Muscle of leg (tissue), 3 donors: ENCODE measurements at regions not wholly inside any gene's neighbourhood (a gene's known extent, or its start where the extent isn't known, plus 50 kb on each side); places are given as distances from the start of the nearest gene placed in this dataset.

ENCODE experiments used
- DNase-seq: peaks from one replicate; pipeline ENCODE4 v3.0.0; 2013
- H3K27ac ChIP-seq: one replicate; pipeline ENCODE4 v1.5.1; 2013; ENCODE audit warnings: mild to moderate bottlenecking, low read length, control low read depth
- H3K27me3 ChIP-seq: one replicate; pipeline ENCODE4 v1.6.1; 2013; ENCODE audit warnings: low read length; ENCODE audit not compliant: control insufficient read depth, insufficient read depth
- H3K36me3 ChIP-seq: one replicate; pipeline ENCODE4 v1.6.1; 2013; ENCODE audit warnings: low read length; ENCODE audit not compliant: control insufficient read depth, insufficient read depth
- H3K4me1 ChIP-seq: one replicate; pipeline ENCODE4 v1.6.1; 2013; ENCODE audit warnings: low read length; ENCODE audit not compliant: control insufficient read depth, insufficient read depth
- H3K4me3 ChIP-seq: one replicate; pipeline ENCODE4 v1.5.1; 2013; ENCODE audit warnings: low read length, control low read depth
- H3K9me3 ChIP-seq: replicated peaks from 2 replicates; pipeline ENCODE4 v1.6.1; 2013; ENCODE audit warnings: low read depth, low read length; ENCODE audit not compliant: control insufficient read depth
- WGBS: methylation state at CpG from one replicate; pipeline ENCODE4 v1.1.5; 2013; ENCODE audit warnings: missing lambda C conversion rate; ENCODE audit not compliant: insufficient coverage; 5-methylcytosine and 5-hydroxymethylcytosine counted together

- H3K4me1 ChIP-seq, result no peaks in the 10 kb centered on the region
- no peak for DNase-seq
- H3K4me3 ChIP-seq, result no peak overlapping the region
- no peak overlapping the region for H3K27ac ChIP-seq
- no peaks in the 10 kb centered on the region for H3K27me3 ChIP-seq
- H3K36me3 ChIP-seq, result no peaks in the 10 kb centered on the region
- no CpG with 5 or more reads among the region's 2 CpGs for WGBS
- H3K9me3 ChIP-seq, result no peaks in the 10 kb centered on the region
These were observed 354.5 kb upstream of the THBS1 start for GRCh38 chr15:39226169-39226937.

GRCh38 chr15:39227001-39227400, 353.9 kb upstream of the THBS1 start:
- Histone ChIP-seq H3K27me3 (no peaks in the 10 kb centered on the region), H3K36me3 (no peaks in the 10 kb centered on the region), H3K9me3 (no peaks in the 10 kb centered on the region), H3K27ac (no peak overlapping the region), H3K4me1 (no peaks in the 10 kb centered on the region), H3K4me3 (no peak overlapping the region)
- no CpG with 5 or more reads among the region's 1 CpG for WGBS
- no peak for DNase-seq

- no peaks in the 10 kb centered on the region for H3K36me3 ChIP-seq
- H3K4me3 ChIP-seq, result no peak overlapping the region
- WGBS, result no CpG with 5 or more reads among the region's 1 CpG
- H3K4me1 ChIP-seq, result peaks cover 4% of the 10 kb centered on the region
- H3K27me3 ChIP-seq, result no peaks in the 10 kb centered on the region
- no peak for DNase-seq
- no peaks in the 10 kb centered on the region for H3K9me3 ChIP-seq
- no peak overlapping the region for H3K27ac ChIP-seq
These were observed 352.0 kb upstream of the THBS1 start for GRCh38 chr15:39228889-39229288.

- no peaks in the 10 kb centered on the region for H3K9me3 ChIP-seq
- no peaks in the 10 kb centered on the region for H3K36me3 ChIP-seq
- DNase-seq, result peak; percentile 47
- H3K4me3 ChIP-seq, result no peak overlapping the region
- peaks cover 4% of the 10 kb centered on the region for H3K4me1 ChIP-seq
- no peak overlapping the region for H3K27ac ChIP-seq
- no peaks in the 10 kb centered on the region for H3K27me3 ChIP-seq
- 43% methylated on average over 1 of the region's 8 CpGs for WGBS
These were observed 350.5 kb upstream of the THBS1 start for GRCh38 chr15:39230205-39230907.

GRCh38 chr15:39230908-39231285, 350.0 kb upstream of the THBS1 start:
- Histone ChIP-seq H3K9me3 (no peaks in the 10 kb centered on the region), H3K4me1 (peaks cover 4% of the 10 kb centered on the region), H3K4me3 (no peak overlapping the region), H3K27ac (no peak overlapping the region), H3K27me3 (no peaks in the 10 kb centered on the region), H3K36me3 (no peaks in the 10 kb centered on the region)
- no peak for DNase-seq
- no CpG with 5 or more reads among the region's 1 CpG for WGBS

- no peak overlapping the region for H3K27ac ChIP-seq
- WGBS, result 94% methylated on average over 4 of the region's 4 CpGs
- no peak for DNase-seq
These were observed 348.4 kb upstream of the THBS1 start for GRCh38 chr15:39232512-39232911.

GRCh38 chr15:39235084-39235795, 345.6 kb upstream of the THBS1 start:
- Histone ChIP-seq H3K36me3 (no peaks in the 10 kb centered on the region), H3K27me3 (no peaks in the 10 kb centered on the region), H3K27ac (no peak overlapping the region), H3K9me3 (no peaks in the 10 kb centered on the region), H3K4me1 (peaks cover 4% of the 10 kb centered on the region), H3K4me3 (no peak overlapping the region)
- no peak for DNase-seq
- no CpG with 5 or more reads among the region's 5 CpGs for whole genome bisulfite sequencing

More at GRCh38 chr15:39232512-39232911, 348.4 kb upstream of the THBS1 start:
- Histone ChIP-seq H3K4me1 (peaks cover 4% of the 10 kb centered on the region), H3K36me3 (no peaks in the 10 kb centered on the region), H3K9me3 (no peaks in the 10 kb centered on the region), H3K4me3 (no peak overlapping the region), H3K27me3 (no peaks in the 10 kb centered on the region)

GRCh38 chr15:39236375-39236774, 344.5 kb upstream of the THBS1 start:
- Histone ChIP-seq H3K27ac (no peak overlapping the region), H3K9me3 (no peaks in the 10 kb centered on the region), H3K4me1 (peaks cover 4% of the 10 kb centered on the region), H3K36me3 (no peaks in the 10 kb centered on the region), H3K27me3 (no peaks in the 10 kb centered on the region), H3K4me3 (no peak overlapping the region)
- no peak for DNase-seq

GRCh38 chr15:39238443-39238842, 342.4 kb upstream of the THBS1 start:
- Histone ChIP-seq H3K4me1 (no peaks in the 10 kb centered on the region), H3K9me3 (no peaks in the 10 kb centered on the region), H3K27ac (no peak overlapping the region), H3K27me3 (no peaks in the 10 kb centered on the region), H3K4me3 (no peak overlapping the region), H3K36me3 (no peaks in the 10 kb centered on the region)
- DNase-seq, result no peak
- 83% methylated on average over 4 of the region's 6 CpGs for WGBS

- no peak overlapping the region for H3K4me3 ChIP-seq
- no peaks in the 10 kb centered on the region for H3K4me1 ChIP-seq
- DNase-seq, result no peak
- H3K36me3 ChIP-seq, result no peaks in the 10 kb centered on the region
- no peaks in the 10 kb centered on the region for H3K27me3 ChIP-seq
- no CpG with 5 or more reads among the region's 1 CpG for WGBS
- H3K27ac ChIP-seq, result no peak overlapping the region
- no peaks in the 10 kb centered on the region for H3K9me3 ChIP-seq
These were observed 341.3 kb upstream of the THBS1 start for GRCh38 chr15:39239562-39239961.
